ENCODE measurements at regions not wholly inside any gene's neighbourhood (a gene's known extent, or its start where the extent isn't known, plus 50 kb on each side); places are given as distances from the start of the nearest gene placed in this dataset.
"Not testable (repeated sequence)": the region's sequence is repeated elsewhere in the genome, so short reads cannot be mapped to it uniquely, and the experiment has no call there.

- no peak for DNase-seq
These were observed 645.2 kb downstream of the LMO4 start for GRCh38 chr1:87973896-87974295.

- DNase-seq = no peak
These were observed 647.6 kb downstream of the LMO4 start for GRCh38 chr1:87976316-87976715.

- DNase-seq = no peak
These were observed 648.5 kb downstream of the LMO4 start for GRCh38 chr1:87977145-87977544.

- no peak for DNase-seq
These were observed 650.4 kb downstream of the LMO4 start for GRCh38 chr1:87979079-87979478.

- no peak for DNase-seq
These were observed 651.8 kb downstream of the LMO4 start for GRCh38 chr1:87980494-87980893.

- no peak for DNase-seq
These were observed 652.7 kb downstream of the LMO4 start for GRCh38 chr1:87981386-87981785.

- no peak for DNase-seq
These were observed 653.1 kb downstream of the LMO4 start for GRCh38 chr1:87981810-87982209.

- no peak for DNase-seq
These were observed 655.2 kb downstream of the LMO4 start for GRCh38 chr1:87983841-87984240.

- no peak for DNase-seq
These were observed 656.4 kb downstream of the LMO4 start for GRCh38 chr1:87985071-87985470.

GRCh38 chr1:87986130-87986866 is 657.6 kb downstream of the LMO4 start:
- DNase-seq = no peak

- DNase-seq = no peak
These were observed 660.7 kb downstream of the LMO4 start for GRCh38 chr1:87989346-87989745.

GRCh38 chr1:87992536-87992935 is 663.9 kb downstream of the LMO4 start:
- DNase-seq = not testable (repeated sequence)

- DNase-seq = no peak
These were observed 664.4 kb downstream of the LMO4 start for GRCh38 chr1:87993051-87993450.

- no peak for DNase-seq
These were observed 671.2 kb downstream of the LMO4 start for GRCh38 chr1:87999852-88000251.

GRCh38 chr1:88001460-88001859 is 672.8 kb downstream of the LMO4 start:
- no peak for DNase-seq

- no peak for DNase-seq
These were observed 674.6 kb downstream of the LMO4 start for GRCh38 chr1:88003255-88003654.

GRCh38 chr1:88009916-88010315 is 674.2 kb upstream of the PKN2 start:
- DNase-seq = no peak

GRCh38 chr1:88013485-88013884 is 670.6 kb upstream of the PKN2 start:
- no peak for DNase-seq

- no peak for DNase-seq
These were observed 669.9 kb upstream of the PKN2 start for GRCh38 chr1:88014131-88014530.

GRCh38 chr1:88016947-88017346 is 667.1 kb upstream of the PKN2 start:
- DNase-seq = no peak

GRCh38 chr1:88021529-88021928 is 662.5 kb upstream of the PKN2 start:
- DNase-seq = no peak

GRCh38 chr1:88022516-88022915 is 661.6 kb upstream of the PKN2 start:
- DNase-seq = no peak

- DNase-seq = no peak
These were observed 654.9 kb upstream of the PKN2 start for GRCh38 chr1:88029142-88029541.

GRCh38 chr1:88029899-88030298 is 654.2 kb upstream of the PKN2 start:
- no peak for DNase-seq

- DNase-seq = no peak
These were observed 648.5 kb upstream of the PKN2 start for GRCh38 chr1:88035578-88035977.

Data from stimulated activated CD4-positive, alpha-beta T cell treated with anti-CD3 and anti-CD28 coated beads, Interleukin-4, amount 100 ng/mL, for 24 hours (primary cell).